DMS114 treated with DMSO at 0.1 percent for 48 hours (cell line): ENCODE measurements at regions not wholly inside any gene's neighbourhood (a gene's known extent, or its start where the extent isn't known, plus 50 kb on each side); places are given as distances from the start of the nearest gene placed in this dataset.

ENCODE experiments used
- DNase-seq: peaks from one replicate; lab custom pipeline; 2025; ENCODE audit not compliant: unreplicated experiment; lab: John Stamatoyannopoulos, UW

GRCh38 chr5:4366628-4367027, 771.0 kb downstream of the IRX1 start:
- no peak for DNase-seq

- DNase-seq: no peak
Measured at GRCh38 chr5:4370218-4370617, 769.9 kb upstream of the ADAMTS16 start.

GRCh38 chr5:4372481-4372880, 767.6 kb upstream of the ADAMTS16 start:
- no peak for DNase-seq

GRCh38 chr5:4373051-4373820, 766.9 kb upstream of the ADAMTS16 start:
- DNase-seq: no peak

- DNase-seq: no peak
Measured at GRCh38 chr5:4374866-4375265, 765.3 kb upstream of the ADAMTS16 start.

GRCh38 chr5:4375640-4376039, 764.5 kb upstream of the ADAMTS16 start:
- no peak for DNase-seq

- no peak for DNase-seq
Measured at GRCh38 chr5:4383102-4383501, 757.0 kb upstream of the ADAMTS16 start.

GRCh38 chr5:4383518-4384198, 756.5 kb upstream of the ADAMTS16 start:
- no peak for DNase-seq

GRCh38 chr5:4384649-4385048, 755.5 kb upstream of the ADAMTS16 start:
- DNase-seq: no peak

- no peak for DNase-seq
Measured at GRCh38 chr5:4386152-4386551, 754.0 kb upstream of the ADAMTS16 start.

GRCh38 chr5:4387290-4387689, 752.8 kb upstream of the ADAMTS16 start:
- no peak for DNase-seq

- no peak for DNase-seq
Measured at GRCh38 chr5:4395752-4396151, 744.4 kb upstream of the ADAMTS16 start.

GRCh38 chr5:4405614-4406219, 734.4 kb upstream of the ADAMTS16 start:
- no peak for DNase-seq

GRCh38 chr5:4410151-4410550, 730.0 kb upstream of the ADAMTS16 start:
- no peak for DNase-seq

GRCh38 chr5:4411664-4412063, 728.5 kb upstream of the ADAMTS16 start:
- no peak for DNase-seq

- DNase-seq: no peak
Measured at GRCh38 chr5:4413996-4414395, 726.1 kb upstream of the ADAMTS16 start.

GRCh38 chr5:4418084-4418483, 722.0 kb upstream of the ADAMTS16 start:
- no peak for DNase-seq

- no peak for DNase-seq
Measured at GRCh38 chr5:4419281-4419680, 720.8 kb upstream of the ADAMTS16 start.

GRCh38 chr5:4420177-4420576, 720.0 kb upstream of the ADAMTS16 start:
- DNase-seq: no peak

GRCh38 chr5:4420681-4421080, 719.4 kb upstream of the ADAMTS16 start:
- no peak for DNase-seq

GRCh38 chr5:4422247-4422646, 717.9 kb upstream of the ADAMTS16 start:
- no peak for DNase-seq

- DNase-seq: no peak
Measured at GRCh38 chr5:4424895-4425294, 715.2 kb upstream of the ADAMTS16 start.
